IPS-18c (cell line): ENCODE measurements at regions not wholly inside any gene's neighbourhood (a gene's known extent, or its start where the extent isn't known, plus 50 kb on each side); places are given as distances from the start of the nearest gene placed in this dataset.
A peak's percentile ranks its signal among the peaks of the same experiment; 100 is the strongest.

Experiments
- H3K4me3 ChIP-seq: 2 replicates; pipeline ENCODE4 v1.7.0; 2013; ENCODE audit warnings: low read depth, mild to moderate bottlenecking, low read length, moderate library complexity; ENCODE audit not compliant: insufficient read depth
- H3K9me3 ChIP-seq: one replicate; pipeline ENCODE4 v1.6.1; 2013; ENCODE audit warnings: mild to moderate bottlenecking, low read length, moderate library complexity; ENCODE audit not compliant: control insufficient read depth, insufficient read depth

- H3K4me3 ChIP-seq = peak overlapping the region; percentile 70
- no peaks in the 10 kb centered on the region for H3K9me3 ChIP-seq
These were observed 86.2 kb upstream of the PIAS1 start for GRCh38 chr15:67967871-67968431.

- no peaks in the 10 kb centered on the region for H3K9me3 ChIP-seq
- peak overlapping the region; percentile 70; the same call in 1 of the 2 replicates for H3K4me3 ChIP-seq
These were observed 85.6 kb upstream of the PIAS1 start for GRCh38 chr15:67968564-67968963.

- H3K4me3 ChIP-seq = no peak overlapping the region
- H3K9me3 ChIP-seq = no peaks in the 10 kb centered on the region
These were observed 85.1 kb upstream of the PIAS1 start for GRCh38 chr15:67968966-67969365.

- H3K4me3 ChIP-seq = no peak overlapping the region
- H3K9me3 ChIP-seq = no peaks in the 10 kb centered on the region
These were observed 84.2 kb upstream of the PIAS1 start for GRCh38 chr15:67969892-67970291.

GRCh38 chr15:67972377-67972776, 81.7 kb upstream of the PIAS1 start:
- Histone ChIP-seq H3K9me3 (no peaks in the 10 kb centered on the region), H3K4me3 (no peak overlapping the region)

- no peak overlapping the region for H3K4me3 ChIP-seq
- peaks cover 4% of the 10 kb centered on the region for H3K9me3 ChIP-seq
These were observed 80.3 kb upstream of the PIAS1 start for GRCh38 chr15:67973846-67974245.

GRCh38 chr15:67976506-67977073, 77.5 kb upstream of the PIAS1 start:
- H3K9me3 ChIP-seq = peaks cover 4% of the 10 kb centered on the region
- no peak overlapping the region for H3K4me3 ChIP-seq

- Histone ChIP-seq H3K4me3 (no peak overlapping the region), H3K9me3 (peaks cover 4% of the 10 kb centered on the region)
These were observed 76.6 kb upstream of the PIAS1 start for GRCh38 chr15:67977414-67978089.

GRCh38 chr15:67979281-67979680, 74.8 kb upstream of the PIAS1 start:
- H3K4me3 ChIP-seq = no peak overlapping the region
- H3K9me3 ChIP-seq = peaks cover 4% of the 10 kb centered on the region

- Histone ChIP-seq H3K4me3 (no peak overlapping the region), H3K9me3 (peaks cover 4% of the 10 kb centered on the region)
These were observed 73.9 kb upstream of the PIAS1 start for GRCh38 chr15:67980171-67980570.

- no peak overlapping the region for H3K4me3 ChIP-seq
These were observed 73.1 kb upstream of the PIAS1 start for GRCh38 chr15:67980773-67981685.

GRCh38 chr15:67981848-67982247, 72.3 kb upstream of the PIAS1 start:
- H3K9me3 ChIP-seq = peaks cover 4% of the 10 kb centered on the region

More at GRCh38 chr15:67980773-67981685, 73.1 kb upstream of the PIAS1 start:
- peaks cover 4% of the 10 kb centered on the region for H3K9me3 ChIP-seq

GRCh38 chr15:67991706-67992105, 62.4 kb upstream of the PIAS1 start:
- Histone ChIP-seq H3K4me3 (no peak overlapping the region), H3K9me3 (no peaks in the 10 kb centered on the region)

More at GRCh38 chr15:67981848-67982247, 72.3 kb upstream of the PIAS1 start:
- no peak overlapping the region for H3K4me3 ChIP-seq

GRCh38 chr15:67992411-67992810, 61.7 kb upstream of the PIAS1 start:
- H3K4me3 ChIP-seq = no peak overlapping the region
- H3K9me3 ChIP-seq = no peaks in the 10 kb centered on the region

GRCh38 chr15:67992834-67993233, 61.3 kb upstream of the PIAS1 start:
- no peaks in the 10 kb centered on the region for H3K9me3 ChIP-seq

GRCh38 chr15:67997996-67998395, 56.1 kb upstream of the PIAS1 start:
- H3K4me3 ChIP-seq = no peak overlapping the region
- H3K9me3 ChIP-seq = no peaks in the 10 kb centered on the region

More at GRCh38 chr15:67992834-67993233, 61.3 kb upstream of the PIAS1 start:
- no peak overlapping the region for H3K4me3 ChIP-seq

- H3K4me3 ChIP-seq = no peak overlapping the region
- H3K9me3 ChIP-seq = no peaks in the 10 kb centered on the region
These were observed 55.4 kb upstream of the PIAS1 start for GRCh38 chr15:67998599-67999133.
